HCT116 (cell line): ENCODE measurements at regions not wholly inside any gene's neighbourhood (a gene's known extent, or its start where the extent isn't known, plus 50 kb on each side); places are given as distances from the start of the nearest gene placed in this dataset.

Experiments used
- ATAC-seq: fragments of 200-7000 bp; cut with Tn5 transposase; 2 replicates; pipeline ENCODE4 v1.9.1; 2020; ENCODE audit warnings: mild to moderate bottlenecking, moderate library complexity
- BruUV-seq: library from RNA; stranded (reverse); fragments of 400-500 nt; replicated peaks from 2 replicates; lab custom pipeline; 2021; lab: Mats Ljungman, UMichigan
- CTCF ChIA-PET: fragments of 300-600 bp; sonication (Branson Sonifier 250); formaldehyde crosslinking; loops from one replicate; lab custom pipeline; 2021; ENCODE audit warnings: antibody characterized with exemption; lab: Charles Lee
- POLR2A ChIA-PET: fragments of 300-600, 350-600 bp; sonication (Branson Sonifier 250); formaldehyde crosslinking; loops from one replicate; lab custom pipeline; 2021; ENCODE audit warnings: antibody characterized with exemption; lab: Charles Lee
- RAD21 ChIA-PET, 2 experiments: fragments of 300-600 bp; sonication (Branson Sonifier 250); formaldehyde crosslinking; loops; one replicate each; lab custom pipeline; 2023; ENCODE audit warnings: low total read pairs in 2 of 2; ENCODE audit not compliant: uncharacterized antibody in 2 of 2, unreplicated experiment in 2 of 2, low non-redundant PET in 1 of 2; lab: Charles Lee
- DNase-seq: peaks from one replicate; pipeline ENCODE4 v3.0.0-alpha.2; 2010; ENCODE audit warnings: low read depth, low spot score
- H2AFZ ChIP-seq: fragments of 200-600 bp; shearing (Covaris generic), sonication (generic); 2 replicates; pipeline ENCODE4 v1.6.1; 2017; ENCODE audit warnings: low read depth, mixed run types, mixed read lengths, antibody characterized with exemption, low read length; ENCODE audit not compliant: poor library complexity, severe bottlenecking
- H3K27ac ChIP-seq: 2 replicates; pipeline ENCODE4 v1.5.1; 2012; ENCODE audit warnings: low read depth, low read length
- H3K27me3 ChIP-seq: fragments of 200-600 bp; sonication (generic); 2 replicates; pipeline ENCODE4 v1.6.1; 2016; ENCODE audit warnings: mixed run types, low read length, mixed read lengths; ENCODE audit not compliant: insufficient read depth
- H3K36me3 ChIP-seq, 2 experiments: fragments of 200-500 bp in 1 of 2; fragments of 200-600 bp in 1 of 2; sonication (Bioruptor generic) in 1 of 2; sonication (generic) in 1 of 2; 2 replicates each; pipeline versions ENCODE4 v1.5.1 to v1.6.1; 2014 to 2016; ENCODE audit warnings: low read length in 2 of 2, inconsistent platforms in 1 of 2, mixed read lengths in 1 of 2, mixed run types in 1 of 2; ENCODE audit not compliant: insufficient read depth in 2 of 2, control insufficient read depth in 1 of 2
- H3K4me1 ChIP-seq, 2 experiments: fragments of 200-600 bp in 1 of 2; sonication (generic) in 1 of 2; 2 replicates each; pipeline versions ENCODE4 v1.5.1 to v1.6.1; 2012 to 2017; ENCODE audit warnings: low read length in 2 of 2, inconsistent platforms in 1 of 2, mild to moderate bottlenecking in 1 of 2, mixed read lengths in 1 of 2, mixed run types in 1 of 2, moderate library complexity in 1 of 2; ENCODE audit not compliant: insufficient read depth in 2 of 2, control insufficient read depth in 1 of 2
- H3K4me2 ChIP-seq: fragments of 200-600 bp; sonication (generic); 2 replicates; pipeline ENCODE4 v1.6.1; 2017; ENCODE audit warnings: mixed run types, low read length, mixed read lengths
- H3K4me3 ChIP-seq, 2 experiments: fragments of 200-600 bp in 1 of 2; sonication (generic) in 1 of 2; replicated peaks in 1 of 2; 2 replicates each; pipeline ENCODE4 v1.5.1; 2011 to 2016; ENCODE audit warnings: low read length in 2 of 2, control low read depth in 1 of 2, low read depth in 1 of 2, mild to moderate bottlenecking in 1 of 2, mixed read lengths in 1 of 2, mixed run types in 1 of 2
- H3K79me2 ChIP-seq: fragments of 200-600 bp; sonication (generic); 2 replicates; pipeline ENCODE4 v1.6.1; 2017; ENCODE audit warnings: mild to moderate bottlenecking, mixed run types, low read length, moderate library complexity, mixed read lengths; ENCODE audit not compliant: insufficient read depth
- H3K9ac ChIP-seq: fragments of 200-600 bp; sonication (generic); 2 replicates; pipeline ENCODE4 v1.6.1; 2016; ENCODE audit warnings: low read length, mixed read lengths
- H3K9me2 ChIP-seq: fragments of 200-600 bp; sonication (generic), shearing (Covaris generic); 2 replicates; pipeline ENCODE4 v1.6.1; 2017; ENCODE audit warnings: mixed run types, mild to moderate bottlenecking, moderate library complexity; ENCODE audit not compliant: insufficient read depth
- H3K9me3 ChIP-seq, 2 experiments: fragments of 200-500 bp in 1 of 2; fragments of 200-600 bp in 1 of 2; sonication (Bioruptor generic) in 1 of 2; sonication (generic) in 1 of 2; 2 replicates each; pipeline ENCODE4 v1.6.1; 2014 to 2017; ENCODE audit warnings: low read length in 2 of 2, mixed read lengths in 2 of 2, inconsistent platforms in 1 of 2, low read depth in 1 of 2, mild to moderate bottlenecking in 1 of 2, mixed run types in 1 of 2, moderate library complexity in 1 of 2; ENCODE audit not compliant: control insufficient read depth in 1 of 2, insufficient read depth in 1 of 2
- H4K20me1 ChIP-seq: fragments of 200-600 bp; sonication (generic), shearing (Covaris generic); 2 replicates; pipeline ENCODE4 v1.6.1; 2017; ENCODE audit warnings: mixed run types, mild to moderate bottlenecking, moderate library complexity; ENCODE audit not compliant: insufficient read depth
- CBX3 ChIP-seq: IDR thresholded peaks from 2 replicates; pipeline ENCODE4 v1.6.1; 2012; ENCODE audit warnings: low read depth
- CEBPB ChIP-seq: IDR thresholded peaks from 2 replicates; pipeline ENCODE4 v1.6.1; 2012; ENCODE audit warnings: low read depth
- FOSL1 ChIP-seq: IDR thresholded peaks from 2 replicates; pipeline ENCODE4 v1.6.1; 2012; ENCODE audit warnings: low read depth
- JUND ChIP-seq: IDR thresholded peaks from 2 replicates; pipeline ENCODE4 v1.6.1; 2012
- REST ChIP-seq: IDR thresholded peaks from 2 replicates; pipeline ENCODE4 v1.6.1; 2012; ENCODE audit warnings: low read depth
- SIN3A ChIP-seq: IDR thresholded peaks from 2 replicates; pipeline ENCODE4 v1.6.1; 2012; ENCODE audit warnings: low read depth
- intact Hi-C: fragments of 100-400 bp; cut with micrococcal nuclease; formaldehyde crosslinking; loops from 2 replicates; pipeline ENCODE4 v1.10.0; 2022

GRCh38 chr16:85294810-85295508 is 182.7 kb upstream of the CIBAR2 start:
- ChIA-PET CTCF (no interaction called here), RAD21 (no interaction called here), POLR2A (no interaction called here)
- ATAC-seq (no peak), DNase-seq (no peak)
- Histone ChIP-seq H3K27ac (no peak overlapping the region), H3K4me1 (peaks cover 0 to 9% of the 10 kb centered on the region in 2 experiments; a peak in 1 of 4 replicates), H3K36me3 (no peaks in the 10 kb centered on the region), H2AFZ (no peak overlapping the region), H3K4me2 (no peak overlapping the region), H3K27me3 (no peaks in the 10 kb centered on the region), H3K9me2 (no peaks in the 10 kb centered on the region), H3K79me2 (no peaks in the 10 kb centered on the region), H3K9me3 (no peaks in the 10 kb centered on the region), H3K9ac (no peak overlapping the region), H3K4me3 (no peak overlapping the region), H4K20me1 (no peaks in the 10 kb centered on the region; the same call in 1 of the 2 replicates)
- TF ChIP-seq REST (no peak), JUND (no peak), FOSL1 (no peak), SIN3A (no peak), CEBPB (no peak), CBX3 (no peak)
- intact Hi-C loops, result no loop called here
- BruUV-seq, result no TSS peak
